Lung (tissue), 11 donors: ENCODE measurements at regions not wholly inside any gene's neighbourhood (a gene's known extent, or its start where the extent isn't known, plus 50 kb on each side); places are given as distances from the start of the nearest gene placed in this dataset.

Experiments used
- ATAC-seq: fragments of 200-7000 bp; cut with Tn5 transposase; one replicate; pipeline ENCODE4 v1.9.1; 2020; ENCODE audit warnings: moderate number of reproducible peaks; ENCODE audit not compliant: insufficient read depth, low FRiP score
- DNase-seq, 3 donors: peaks; one replicate each; pipeline ENCODE4 v3.0.0-alpha.2; 2013 to 2017
- H3K27ac ChIP-seq, 2 donors: one replicate each; pipeline ENCODE4 v1.5.1; 2013; ENCODE audit warnings: mild to moderate bottlenecking in 2 of 2, moderate library complexity in 2 of 2, control low read depth in 1 of 2, inconsistent platforms in 1 of 2, low read depth in 1 of 2, low read length in 1 of 2
- H3K27me3 ChIP-seq, 3 donors: one replicate each; pipeline ENCODE4 v1.5.1; 2013; ENCODE audit warnings: low read length in 2 of 3; ENCODE audit not compliant: control insufficient read depth in 3 of 3, insufficient read depth in 3 of 3
- H3K36me3 ChIP-seq, 4 donors: one replicate each; pipeline ENCODE4 v1.5.1; 2013; ENCODE audit warnings: low read length in 4 of 4, mild to moderate bottlenecking in 1 of 4, moderate library complexity in 1 of 4; ENCODE audit not compliant: control insufficient read depth in 4 of 4, insufficient read depth in 4 of 4
- H3K4me1 ChIP-seq, 5 donors: one replicate each; pipeline ENCODE4 v1.5.1; 2013; ENCODE audit warnings: low read length in 5 of 5, mild to moderate bottlenecking in 2 of 5, moderate library complexity in 1 of 5; ENCODE audit not compliant: control insufficient read depth in 5 of 5, insufficient read depth in 5 of 5
- H3K4me3 ChIP-seq: one replicate; pipeline ENCODE4 v1.5.1; 2013; ENCODE audit warnings: mild to moderate bottlenecking, control low read depth, moderate library complexity
- H3K9ac ChIP-seq, 2 donors: one replicate each; pipeline ENCODE4 v1.5.1; 2013; ENCODE audit warnings: low read length in 2 of 2, control low read depth in 1 of 2; ENCODE audit not compliant: insufficient read depth in 1 of 2
- H3K9me3 ChIP-seq, 4 donors: one replicate each; pipeline ENCODE4 v1.5.1; 2013; ENCODE audit warnings: low read length in 3 of 4, mild to moderate bottlenecking in 1 of 4, moderate library complexity in 1 of 4; ENCODE audit not compliant: control insufficient read depth in 4 of 4, insufficient read depth in 3 of 4
- CTCF ChIP-seq: IDR thresholded peaks from 2 replicates; pipeline ENCODE4 v1.5.1; 2012; ENCODE audit warnings: mild to moderate bottlenecking; ENCODE audit errors: control extremely low read depth, extremely low read depth
- WGBS, 2 donors: extraction: QIAGEN DNeasy Blood & Tissue Kit; methylation state at CpG; one replicate each; pipeline ENCODE4 v1.1.7; 2013; 5-methylcytosine and 5-hydroxymethylcytosine counted together
- donor health status: control.
- donor health status: control.
- donor health status: Bipolar disorder and iron deficiency.
- donor health status: healthy.
- donor health status: DM: yes; HTN: yes; CAD: no.

- no peaks in the 10 kb centered on the region for H3K36me3 ChIP-seq
- no peak for TF ChIP-seq CTCF
- H3K27ac ChIP-seq = no peak overlapping the region
- 92 to 94% methylated on average over 3 of the region's 3 CpGs for WGBS, 2 donors
- DNase-seq (no peak), ATAC-seq (no peak)
- no peak overlapping the region for H3K9ac ChIP-seq
- H3K9me3 ChIP-seq = no peaks in the 10 kb centered on the region
- no peaks in the 10 kb centered on the region for H3K27me3 ChIP-seq
- H3K4me1 ChIP-seq = peaks cover 0 to 43% (median 15%) of the 10 kb centered on the region in 5 donors
- no peak overlapping the region for H3K4me3 ChIP-seq
Observed at GRCh38 chr18:75824661-75825060, 397.2 kb upstream of the SMIM21 start.

- Histone ChIP-seq H3K9ac (no peak overlapping the region), H3K36me3 (no peaks in the 10 kb centered on the region), H3K27ac (no peak overlapping the region), H3K9me3 (no peaks in the 10 kb centered on the region), H3K4me1 (peaks cover 0 to 32% (median 12%) of the 10 kb centered on the region in 5 donors), H3K4me3 (no peak overlapping the region), H3K27me3 (no peaks in the 10 kb centered on the region)
- TF ChIP-seq CTCF = no peak
- ATAC-seq = no peak
- DNase-seq = peak in 2 of 3 donors; percentile 19 to 31
- 24 to 27% methylated on average over 2 of the region's 2 CpGs for WGBS, 2 donors
Observed at GRCh38 chr18:75823471-75823870, 396.0 kb upstream of the SMIM21 start.

GRCh38 chr18:75818383-75818782, 390.9 kb upstream of the SMIM21 start:
- 71 to 73% methylated on average over 5 of the region's 5 CpGs for WGBS, 2 donors
- H3K9ac ChIP-seq = no peak overlapping the region
- H3K4me3 ChIP-seq = no peak overlapping the region
- TF ChIP-seq CTCF = no peak
- DNase-seq (no peak), ATAC-seq (no peak)
- no peaks in the 10 kb centered on the region for H3K27me3 ChIP-seq
- peaks cover 0 to 6% (median 0%) of the 10 kb centered on the region in 5 donors for H3K4me1 ChIP-seq
- H3K9me3 ChIP-seq = no peaks in the 10 kb centered on the region
- H3K36me3 ChIP-seq = no peaks in the 10 kb centered on the region
- no peak overlapping the region for H3K27ac ChIP-seq

- no peak overlapping the region for H3K9ac ChIP-seq
- H3K4me3 ChIP-seq = no peak overlapping the region
- TF ChIP-seq CTCF = no peak
- DNase-seq = no peak
- H3K36me3 ChIP-seq = no peaks in the 10 kb centered on the region
- whole genome bisulfite sequencing, 2 donors = 91 to 95% methylated on average over 1 of the region's 1 CpG
- peaks cover 0 to 24% (median 1%) of the 10 kb centered on the region in 5 donors for H3K4me1 ChIP-seq
- H3K9me3 ChIP-seq = no peaks in the 10 kb centered on the region
- no peak overlapping the region for H3K27ac ChIP-seq
- H3K27me3 ChIP-seq = no peaks in the 10 kb centered on the region
- ATAC-seq = no peak
Observed at GRCh38 chr18:75815767-75816166, 388.3 kb upstream of the SMIM21 start.
